Renal pelvis (tissue), 1 donor: ENCODE measurements at regions not wholly inside any gene's neighbourhood (a gene's known extent, or its start where the extent isn't known, plus 50 kb on each side); places are given as distances from the start of the nearest gene placed in this dataset.

Experiments
- DNase-seq: peaks from one replicate; pipeline ENCODE4 v3.0.0-alpha.2; 2013

- DNase-seq, result no peak
These were observed 89.9 kb upstream of the NKX1-1 start for GRCh38 chr4:1496116-1496642.

- DNase-seq, result no peak
These were observed 89.3 kb upstream of the NKX1-1 start for GRCh38 chr4:1495416-1496115.

GRCh38 chr4:1494416-1495315 lies 88.4 kb upstream of the NKX1-1 start:
- no peak for DNase-seq

- no peak for DNase-seq
These were observed 87.5 kb upstream of the NKX1-1 start for GRCh38 chr4:1493540-1494287.

- no peak for DNase-seq
These were observed 86.7 kb upstream of the NKX1-1 start for GRCh38 chr4:1492651-1493539.

- DNase-seq, result no peak
These were observed 85.9 kb upstream of the NKX1-1 start for GRCh38 chr4:1492142-1492457.

- no peak for DNase-seq
These were observed 85.3 kb upstream of the NKX1-1 start for GRCh38 chr4:1491328-1492141.

GRCh38 chr4:1490654-1491327 lies 84.5 kb upstream of the NKX1-1 start:
- DNase-seq, result peak; percentile 34

GRCh38 chr4:1490011-1490653 lies 83.9 kb upstream of the NKX1-1 start:
- no peak for DNase-seq

GRCh38 chr4:1489639-1489995 lies 83.4 kb upstream of the NKX1-1 start:
- no peak for DNase-seq

GRCh38 chr4:1488831-1489638 lies 82.8 kb upstream of the NKX1-1 start:
- no peak for DNase-seq

- DNase-seq, result no peak
These were observed 82.1 kb upstream of the NKX1-1 start for GRCh38 chr4:1488357-1488756.

- no peak for DNase-seq
These were observed 81.5 kb upstream of the NKX1-1 start for GRCh38 chr4:1487761-1488160.

GRCh38 chr4:1487106-1487505 lies 80.9 kb upstream of the NKX1-1 start:
- no peak for DNase-seq

- DNase-seq, result no peak
These were observed 79.0 kb upstream of the NKX1-1 start for GRCh38 chr4:1485280-1485679.

- DNase-seq, result no peak
These were observed 74.5 kb upstream of the NKX1-1 start for GRCh38 chr4:1480720-1481119.

GRCh38 chr4:1479454-1479853 lies 73.2 kb upstream of the NKX1-1 start:
- DNase-seq, result no peak

GRCh38 chr4:1478766-1479355 lies 72.6 kb upstream of the NKX1-1 start:
- no peak for DNase-seq
